ENCODE measurements at regions not wholly inside any gene's neighbourhood (a gene's known extent, or its start where the extent isn't known, plus 50 kb on each side); places are given as distances from the start of the nearest gene placed in this dataset.

DNA sequence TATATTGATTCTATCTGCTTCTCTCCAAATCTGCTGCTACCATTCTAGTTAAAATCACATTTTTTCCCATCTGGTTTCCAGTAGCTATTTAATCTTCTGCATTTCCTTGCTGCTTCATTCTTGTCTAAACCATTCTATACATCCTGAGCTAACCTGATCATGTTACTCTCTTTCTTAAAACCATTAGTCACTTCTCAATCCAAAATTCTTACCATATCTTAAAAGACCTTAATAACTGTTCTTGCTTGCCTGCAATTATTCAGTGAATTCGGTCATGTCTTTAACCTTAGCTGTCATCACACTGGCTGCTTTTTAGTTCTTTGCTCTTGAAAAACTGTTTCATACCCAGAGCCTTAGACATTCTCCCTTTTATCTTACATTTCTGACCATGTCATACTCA, 56.4 kb upstream of the PZP start:
- Histone ChIP-seq H3K27me3 (ENCODE audit: control insufficient read depth in 1 of 2, insufficient read depth in 2 of 2, low read length in 2 of 2) (no peaks in the 10 kb centered on the region), H3K9ac (ENCODE audit: low read depth in 1 of 2, low read length in 2 of 2) (no peak overlapping the region), H3K36me3 (ENCODE audit: control insufficient read depth in 1 of 2, insufficient read depth in 2 of 2, low read length in 2 of 2) (no peaks in the 10 kb centered on the region), H3K27ac (ENCODE audit: low read depth, low read length) (no peak overlapping the region), H3K9me3 (ENCODE audit: control insufficient read depth in 1 of 2, low read length in 2 of 2) (no peaks in the 10 kb centered on the region), H3K4me1 (ENCODE audit: control insufficient read depth in 1 of 2, insufficient read depth in 2 of 2, low read length in 2 of 2) (no peaks in the 10 kb centered on the region), H3K4me3 (ENCODE audit: low read depth in 1 of 2, low read length in 2 of 2) (no peak overlapping the region)

DNA sequence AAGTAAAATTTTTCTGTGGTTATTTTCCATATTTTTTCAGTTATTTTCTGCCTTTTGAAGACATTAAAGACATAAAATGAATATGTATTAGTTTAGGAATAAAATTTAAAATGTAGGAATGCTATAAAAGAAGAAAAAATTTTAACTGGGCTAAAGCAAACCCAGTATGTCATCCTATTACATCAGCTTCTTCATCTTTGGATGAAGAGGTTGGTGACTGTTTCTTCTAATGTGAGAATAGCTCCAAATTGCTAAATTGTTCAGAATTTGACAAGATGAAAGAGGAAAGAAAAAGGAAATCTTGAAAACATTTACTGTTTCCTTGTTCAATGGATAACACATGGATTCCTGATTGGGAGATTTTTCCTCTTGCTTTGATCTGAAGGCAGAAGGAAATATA, 52.7 kb upstream of the PZP start:
- H3K9ac ChIP-seq (ENCODE audit: low read depth in 1 of 2, low read length in 2 of 2) = no peak overlapping the region
- no peaks in the 10 kb centered on the region for H3K36me3 ChIP-seq (ENCODE audit: control insufficient read depth in 1 of 2, insufficient read depth in 2 of 2, low read length in 2 of 2)
- no peak overlapping the region for H3K4me3 ChIP-seq (ENCODE audit: low read depth in 1 of 2, low read length in 2 of 2)
- no peak overlapping the region for H3K27ac ChIP-seq (ENCODE audit: low read depth, low read length)
- H3K27me3 ChIP-seq (ENCODE audit: control insufficient read depth in 1 of 2, insufficient read depth in 2 of 2, low read length in 2 of 2) = no peaks in the 10 kb centered on the region
- no peaks in the 10 kb centered on the region for H3K4me1 ChIP-seq (ENCODE audit: control insufficient read depth in 1 of 2, insufficient read depth in 2 of 2, low read length in 2 of 2)
- H3K9me3 ChIP-seq (ENCODE audit: control insufficient read depth in 1 of 2, low read length in 2 of 2) = no peaks in the 10 kb centered on the region

DNA sequence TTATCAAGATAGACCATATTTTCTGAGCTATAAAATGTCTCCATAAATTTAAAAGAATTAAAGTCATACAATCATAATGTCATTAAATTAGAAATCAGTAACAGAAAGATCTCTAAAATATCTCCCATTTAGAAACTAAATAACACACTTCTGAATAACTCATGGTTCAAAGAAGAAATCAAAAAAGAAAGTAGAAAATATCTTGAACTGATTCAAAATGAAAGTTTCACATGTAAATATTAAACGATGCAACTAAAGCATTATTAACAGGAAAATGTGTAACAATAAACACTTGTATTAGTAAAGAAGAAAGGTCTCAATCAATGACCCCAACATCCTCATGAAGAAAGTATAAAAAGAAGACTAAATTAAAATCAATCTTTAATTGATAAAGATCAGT, 50.5 kb upstream of the PZP start:
- Histone ChIP-seq H3K4me3 (ENCODE audit: low read depth in 1 of 2, low read length in 2 of 2) (no peak overlapping the region), H3K27me3 (ENCODE audit: control insufficient read depth in 1 of 2, insufficient read depth in 2 of 2, low read length in 2 of 2) (no peaks in the 10 kb centered on the region), H3K27ac (ENCODE audit: low read depth, low read length) (no peak overlapping the region), H3K4me1 (ENCODE audit: control insufficient read depth in 1 of 2, insufficient read depth in 2 of 2, low read length in 2 of 2) (no peaks in the 10 kb centered on the region), H3K9me3 (ENCODE audit: control insufficient read depth in 1 of 2, low read length in 2 of 2) (no peaks in the 10 kb centered on the region), H3K9ac (ENCODE audit: low read depth in 1 of 2, low read length in 2 of 2) (no peak overlapping the region), H3K36me3 (ENCODE audit: control insufficient read depth in 1 of 2, insufficient read depth in 2 of 2, low read length in 2 of 2) (no peaks in the 10 kb centered on the region)

Measured in duodenal mucosa (tissue), 2 donors.